WTC11 (cell line): ENCODE measurements at regions not wholly inside any gene's neighbourhood (a gene's known extent, or its start where the extent isn't known, plus 50 kb on each side); places are given as distances from the start of the nearest gene placed in this dataset.

ENCODE experiments used
- CTCF ChIP-seq: fragments of 200-600 bp; IDR thresholded peaks from 2 replicates; pipeline ENCODE4 v1.8.0; 2022; ENCODE audit warnings: antibody characterized with exemption
- E2F5 ChIP-seq: sonication (generic); formaldehyde crosslinking; IDR thresholded peaks from 2 replicates; pipeline ENCODE4 v1.8.1; 2022; ENCODE audit warnings: mild to moderate bottlenecking, moderate library complexity, missing genetic modification reagents
- KAT7 ChIP-seq: sonication (generic); formaldehyde crosslinking; IDR thresholded peaks from 2 replicates; pipeline ENCODE4 v1.8.1; 2023; ENCODE audit warnings: missing genetic modification reagents, mild to moderate bottlenecking, borderline replicate concordance
- MAX ChIP-seq: sonication (generic); formaldehyde crosslinking; IDR thresholded peaks from 2 replicates; pipeline ENCODE4 v1.8.0; 2022; ENCODE audit warnings: mild to moderate bottlenecking, missing genetic modification reagents
- NFYB ChIP-seq: sonication (generic); formaldehyde crosslinking; conservative IDR thresholded peaks from 2 replicates; pipeline ENCODE4 v1.8.0; 2022; ENCODE audit warnings: low read depth, missing genetic modification reagents
- NR2C2 ChIP-seq: sonication (generic); formaldehyde crosslinking; IDR thresholded peaks from 2 replicates; pipeline ENCODE4 v1.8.0; 2022; ENCODE audit warnings: mild to moderate bottlenecking, missing genetic modification reagents
- TEAD1 ChIP-seq: sonication (generic); formaldehyde crosslinking; IDR thresholded peaks from 2 replicates; pipeline ENCODE4 v1.8.0; 2022; ENCODE audit warnings: mild to moderate bottlenecking, missing genetic modification reagents
- USF2 ChIP-seq: sonication (generic); formaldehyde crosslinking; IDR thresholded peaks from 2 replicates; pipeline ENCODE4 v1.8.1; 2023; ENCODE audit warnings: mild to moderate bottlenecking, missing genetic modification reagents, moderate library complexity
- ZNF138 ChIP-seq: sonication (generic); formaldehyde crosslinking; conservative IDR thresholded peaks from 2 replicates; pipeline ENCODE4 v1.8.1; 2022; ENCODE audit warnings: mild to moderate bottlenecking, moderate library complexity, missing genetic modification reagents
- ZNF671 ChIP-seq: fragments of 250-450 bp; sonication (Bioruptor Pico); IDR thresholded peaks from 2 replicates; pipeline ENCODE4 v1.8.0; 2021; ENCODE audit warnings: mild to moderate bottlenecking

- TF ChIP-seq CTCF (no peak), E2F5 (CRISPR knock-in tag) (no peak), ZNF671 (CRISPR knock-in tag) (no peak), MAX (CRISPR knock-in tag) (no peak), USF2 (CRISPR knock-in tag) (no peak), NR2C2 (no peak), TEAD1 (CRISPR knock-in tag) (no peak), KAT7 (CRISPR knock-in tag) (no peak), ZNF138 (CRISPR knock-in tag) (no peak), NFYB (CRISPR knock-in tag) (no peak)
Measured at GRCh38 chr2:180873219-180873618, 107.2 kb upstream of the UBE2E3 start.
